GM12873 (cell line): ENCODE measurements at regions not wholly inside any gene's neighbourhood (a gene's known extent, or its start where the extent isn't known, plus 50 kb on each side); places are given as distances from the start of the nearest gene placed in this dataset.

Experiments
- CTCF ChIP-seq: IDR thresholded peaks from 2 replicates; pipeline ENCODE4 v1.5.1; 2012; ENCODE audit warnings: low read depth, mild to moderate bottlenecking, moderate library complexity, low read length, control low read depth; ENCODE audit not compliant: insufficient read depth; ENCODE audit errors: missing control alignments

- no peak for TF ChIP-seq CTCF
These were observed 598.4 kb upstream of the SLITRK6 start for GRCh38 chr13:86397635-86398034.

GRCh38 chr13:86399572-86399971 is 600.4 kb upstream of the SLITRK6 start:
- no peak for TF ChIP-seq CTCF

- TF ChIP-seq CTCF, result no peak
These were observed 603.3 kb upstream of the SLITRK6 start for GRCh38 chr13:86402500-86402899.

- TF ChIP-seq CTCF, result no peak
These were observed 604.0 kb upstream of the SLITRK6 start for GRCh38 chr13:86403181-86403580.

GRCh38 chr13:86409466-86410241 is 610.4 kb upstream of the SLITRK6 start:
- no peak for TF ChIP-seq CTCF

GRCh38 chr13:86425170-86425815 is 626.1 kb upstream of the SLITRK6 start:
- TF ChIP-seq CTCF, result no peak

GRCh38 chr13:86426437-86426836 is 627.2 kb upstream of the SLITRK6 start:
- TF ChIP-seq CTCF, result no peak
